ENCODE measurements at regions not wholly inside any gene's neighbourhood (a gene's known extent, or its start where the extent isn't known, plus 50 kb on each side); places are given as distances from the start of the nearest gene placed in this dataset.

DNA sequence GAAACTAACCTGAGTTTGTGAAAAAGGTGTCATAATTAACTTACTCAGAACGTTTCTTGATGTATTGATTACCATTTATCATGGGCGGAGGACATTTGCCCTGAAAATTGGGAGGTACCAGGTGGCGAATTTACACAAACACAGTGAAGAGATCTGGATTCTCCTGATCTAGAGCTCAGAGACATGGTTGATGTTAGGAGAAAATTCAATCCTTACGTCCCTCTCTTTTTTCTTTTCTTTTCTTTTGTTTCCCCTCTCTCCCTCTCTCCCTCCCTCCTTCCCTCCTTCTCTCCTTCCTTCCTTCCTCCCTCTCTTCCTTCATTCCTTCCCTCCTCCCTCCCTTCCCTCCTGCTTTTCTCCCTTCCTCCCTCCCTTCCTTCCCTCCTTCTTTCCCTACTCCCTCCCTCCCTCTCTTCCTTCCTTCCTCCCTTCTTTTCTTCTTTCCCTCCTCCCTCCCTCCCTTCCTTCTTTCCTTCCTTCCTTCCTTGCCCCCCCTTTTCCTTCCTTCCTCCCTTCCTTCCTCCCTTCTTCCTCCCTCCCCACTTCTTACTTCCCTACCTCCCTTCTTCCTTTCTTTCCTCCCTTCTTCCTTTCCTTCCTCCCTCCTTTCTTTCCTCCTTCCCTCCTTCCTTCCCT, 234.1 kb downstream of the OTOR start:
- TF ChIP-seq CTCF (IDR thresholded peaks at IDR 0.05) = no peak
- TF ChIP-seq POLR2A (IDR thresholded peaks at IDR 0.05) = no peak

Data from upper lobe of left lung (tissue), 4 donors.